ENCODE measurements at regions not wholly inside any gene's neighbourhood (a gene's known extent, or its start where the extent isn't known, plus 50 kb on each side); places are given as distances from the start of the nearest gene placed in this dataset.

GRCh38 chr3:151564261-151564660 is 103.4 kb upstream of the IGSF10 start (continued):
- TF ChIP-seq SAP30 (IDR thresholded peaks at IDR 0.05; ENCODE audit: insufficient read depth, insufficient replicate concordance, low read length) (no peak), SP2 (IDR thresholded peaks at IDR 0.05; ENCODE audit: low read length) (no peak)
